ENCODE measurements at regions not wholly inside any gene's neighbourhood (a gene's known extent, or its start where the extent isn't known, plus 50 kb on each side); places are given as distances from the start of the nearest gene placed in this dataset.
A peak's percentile ranks its signal among the peaks of the same experiment; 100 is the strongest.

DNA sequence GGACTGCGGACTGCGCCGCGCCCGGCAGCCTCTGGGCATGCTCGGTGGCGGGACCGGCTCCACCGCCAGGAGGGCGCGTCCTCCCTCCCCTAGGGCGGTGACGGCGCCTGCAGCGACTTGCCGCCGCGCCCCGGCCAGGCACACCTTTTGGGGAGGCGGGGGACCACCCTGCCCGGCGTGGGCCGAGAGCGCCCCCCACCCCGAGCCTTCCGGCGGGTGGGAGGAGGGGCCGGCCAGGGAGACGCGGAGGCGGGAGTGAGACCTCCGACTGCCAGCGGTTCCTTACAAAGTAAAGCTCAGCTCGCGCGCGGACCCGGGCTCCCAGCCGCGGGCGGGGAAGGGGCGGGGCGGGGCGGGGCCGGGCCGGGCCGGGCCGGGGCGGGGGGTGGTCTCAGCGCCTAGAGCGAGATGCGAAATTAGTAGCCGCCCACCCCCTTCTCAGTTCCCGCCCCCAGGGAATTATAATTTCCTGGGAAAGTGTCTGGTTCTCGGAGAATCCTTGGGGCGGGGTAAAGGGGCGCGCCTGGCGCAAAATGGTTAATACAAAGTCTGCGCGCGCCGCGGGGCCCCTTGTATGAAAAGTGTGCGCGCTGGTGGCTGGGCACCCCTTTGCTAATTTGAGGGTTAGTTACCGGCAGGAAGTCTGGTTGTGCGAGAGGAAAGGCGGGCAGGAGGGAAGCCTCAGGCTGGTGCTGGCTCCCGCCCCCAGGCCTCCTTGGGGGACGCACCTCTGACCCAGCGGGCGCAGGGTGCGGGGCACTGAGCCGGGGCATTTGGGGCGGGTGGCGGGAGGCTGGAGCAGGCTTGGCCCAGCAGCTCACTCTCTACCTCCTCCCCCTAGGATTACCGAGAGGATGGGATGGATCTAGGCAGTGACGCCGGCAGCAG is 224.8 kb upstream of the IL12A start (continued):
- TF ChIP-seq, protein P1, sequence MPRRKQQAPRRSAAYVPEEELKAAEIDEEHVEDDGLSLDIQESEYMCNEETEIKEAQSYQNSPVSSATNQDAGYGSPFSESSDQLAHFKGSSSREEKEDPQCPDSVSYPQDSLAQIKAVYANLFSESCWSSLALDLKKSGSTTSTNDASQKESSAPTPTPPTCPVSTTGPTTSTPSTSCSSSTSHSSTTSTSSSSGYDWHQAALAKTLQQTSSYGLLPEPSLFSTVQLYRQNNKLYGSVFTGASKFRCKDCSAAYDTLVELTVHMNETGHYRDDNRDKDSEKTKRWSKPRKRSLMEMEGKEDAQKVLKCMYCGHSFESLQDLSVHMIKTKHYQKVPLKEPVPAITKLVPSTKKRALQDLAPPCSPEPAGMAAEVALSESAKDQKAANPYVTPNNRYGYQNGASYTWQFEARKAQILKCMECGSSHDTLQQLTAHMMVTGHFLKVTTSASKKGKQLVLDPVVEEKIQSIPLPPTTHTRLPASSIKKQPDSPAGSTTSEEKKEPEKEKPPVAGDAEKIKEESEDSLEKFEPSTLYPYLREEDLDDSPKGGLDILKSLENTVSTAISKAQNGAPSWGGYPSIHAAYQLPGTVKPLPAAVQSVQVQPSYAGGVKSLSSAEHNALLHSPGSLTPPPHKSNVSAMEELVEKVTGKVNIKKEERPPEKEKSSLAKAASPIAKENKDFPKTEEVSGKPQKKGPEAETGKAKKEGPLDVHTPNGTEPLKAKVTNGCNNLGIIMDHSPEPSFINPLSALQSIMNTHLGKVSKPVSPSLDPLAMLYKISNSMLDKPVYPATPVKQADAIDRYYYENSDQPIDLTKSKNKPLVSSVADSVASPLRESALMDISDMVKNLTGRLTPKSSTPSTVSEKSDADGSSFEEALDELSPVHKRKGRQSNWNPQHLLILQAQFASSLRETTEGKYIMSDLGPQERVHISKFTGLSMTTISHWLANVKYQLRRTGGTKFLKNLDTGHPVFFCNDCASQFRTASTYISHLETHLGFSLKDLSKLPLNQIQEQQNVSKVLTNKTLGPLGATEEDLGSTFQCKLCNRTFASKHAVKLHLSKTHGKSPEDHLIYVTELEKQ (tag by site-specific recombination; IDR thresholded peaks at IDR 0.05; ENCODE audit: borderline replicate concordance), result no peak
- TF ChIP-seq ZNF132 (tag by site-specific recombination; IDR thresholded peaks at IDR 0.05; ENCODE audit: borderline replicate concordance) (no peak), ZNF146 (tag by site-specific recombination; IDR thresholded peaks at IDR 0.05) (no peak), SCRT1 (tag by site-specific recombination; IDR thresholded peaks at IDR 0.05; ENCODE audit: borderline replicate concordance) (no peak), HOXA7 (CRISPR knock-in tag; IDR thresholded peaks at IDR 0.05; ENCODE audit: borderline replicate concordance) (no peak), ZBTB48 (tag by site-specific recombination; IDR thresholded peaks at IDR 0.05) (peak; percentile 45; the same call in 1 of the 2 replicates), ZNF600 (tag by site-specific recombination; IDR thresholded peaks at IDR 0.05) (peak; percentile 70), ZIC2 (tag by site-specific recombination; IDR thresholded peaks at IDR 0.05) (peak; percentile 94), ZNF768 (tag by site-specific recombination; IDR thresholded peaks at IDR 0.05) (no peak), ZNF548 (tag by site-specific recombination; IDR thresholded peaks at IDR 0.05) (no peak), KLF1 (tag by site-specific recombination; IDR thresholded peaks at IDR 0.05) (peak; percentile 96), KLF10 (tag by site-specific recombination; IDR thresholded peaks at IDR 0.05) (peak; percentile 93), PBX3 (CRISPR knock-in tag; IDR thresholded peaks at IDR 0.05) (0 out of 2 replicates have a peak, but pooled peaks have one; percentile 59), ZEB2 (tag by site-specific recombination; IDR thresholded peaks at IDR 0.05) (peak; percentile 71; the same call in 1 of the 2 replicates), PRDM1 (tag by site-specific recombination; IDR thresholded peaks at IDR 0.05) (no peak), ZNF2 (tag by site-specific recombination; IDR thresholded peaks at IDR 0.05) (peak; percentile 58; the same call in 1 of the 2 replicates), SETDB1 (IDR thresholded peaks at IDR 0.05; ENCODE audit: insufficient read length, low read length) (no peak), ZNF654 (tag by site-specific recombination; IDR thresholded peaks at IDR 0.05; ENCODE audit: low read depth) (no peak), ZBTB26 (tag by site-specific recombination; optimal IDR thresholded peaks at IDR 0.05) (peak; percentile 95), SP2 (tag by site-specific recombination; IDR thresholded peaks at IDR 0.05) (peak; percentile 68), ZNF175 (tag by site-specific recombination; IDR thresholded peaks at IDR 0.05) (no peak), ZNF423 (tag by site-specific recombination; IDR thresholded peaks at IDR 0.05) (peak; percentile 70), ZNF335 (tag by site-specific recombination; conservative IDR thresholded peaks at IDR 0.05) (peak; percentile 31), ZNF585B (tag by site-specific recombination; IDR thresholded peaks at IDR 0.05) (0 out of 2 replicates have a peak, but pooled peaks have one; percentile 2), OVOL3 (tag by site-specific recombination; IDR thresholded peaks at IDR 0.05) (peak; percentile 15; the same call in 1 of the 2 replicates), ZNF701 (tag by site-specific recombination; IDR thresholded peaks at IDR 0.05) (no peak), ZNF366 (tag by site-specific recombination; conservative IDR thresholded peaks at IDR 0.05) (peak; percentile 58)
- TF ChIP-seq, protein P2, sequence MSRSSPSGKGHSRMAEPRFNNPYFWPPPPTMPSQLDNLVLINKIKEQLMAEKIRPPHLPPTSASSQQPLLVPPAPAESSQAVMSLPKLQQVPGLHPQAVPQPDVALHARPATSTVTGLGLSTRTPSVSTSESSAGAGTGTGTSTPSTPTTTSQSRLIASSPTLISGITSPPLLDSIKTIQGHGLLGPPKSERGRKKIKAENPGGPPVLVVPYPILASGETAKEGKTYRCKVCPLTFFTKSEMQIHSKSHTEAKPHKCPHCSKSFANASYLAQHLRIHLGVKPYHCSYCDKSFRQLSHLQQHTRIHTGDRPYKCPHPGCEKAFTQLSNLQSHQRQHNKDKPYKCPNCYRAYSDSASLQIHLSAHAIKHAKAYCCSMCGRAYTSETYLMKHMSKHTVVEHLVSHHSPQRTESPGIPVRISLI (tag by site-specific recombination; IDR thresholded peaks at IDR 0.05), result no peak
- TF ChIP-seq, protein P3, sequence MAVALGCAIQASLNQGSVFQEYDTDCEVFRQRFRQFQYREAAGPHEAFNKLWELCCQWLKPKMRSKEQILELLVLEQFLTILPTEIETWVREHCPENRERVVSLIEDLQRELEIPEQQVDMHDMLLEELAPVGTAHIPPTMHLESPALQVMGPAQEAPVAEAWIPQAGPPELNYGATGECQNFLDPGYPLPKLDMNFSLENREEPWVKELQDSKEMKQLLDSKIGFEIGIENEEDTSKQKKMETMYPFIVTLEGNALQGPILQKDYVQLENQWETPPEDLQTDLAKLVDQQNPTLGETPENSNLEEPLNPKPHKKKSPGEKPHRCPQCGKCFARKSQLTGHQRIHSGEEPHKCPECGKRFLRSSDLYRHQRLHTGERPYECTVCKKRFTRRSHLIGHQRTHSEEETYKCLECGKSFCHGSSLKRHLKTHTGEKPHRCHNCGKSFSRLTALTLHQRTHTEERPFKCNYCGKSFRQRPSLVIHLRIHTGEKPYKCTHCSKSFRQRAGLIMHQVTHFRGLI (tag by site-specific recombination; IDR thresholded peaks at IDR 0.05), result peak; percentile 12; the same call in 1 of the 2 replicates
- TF ChIP-seq, protein P4, sequence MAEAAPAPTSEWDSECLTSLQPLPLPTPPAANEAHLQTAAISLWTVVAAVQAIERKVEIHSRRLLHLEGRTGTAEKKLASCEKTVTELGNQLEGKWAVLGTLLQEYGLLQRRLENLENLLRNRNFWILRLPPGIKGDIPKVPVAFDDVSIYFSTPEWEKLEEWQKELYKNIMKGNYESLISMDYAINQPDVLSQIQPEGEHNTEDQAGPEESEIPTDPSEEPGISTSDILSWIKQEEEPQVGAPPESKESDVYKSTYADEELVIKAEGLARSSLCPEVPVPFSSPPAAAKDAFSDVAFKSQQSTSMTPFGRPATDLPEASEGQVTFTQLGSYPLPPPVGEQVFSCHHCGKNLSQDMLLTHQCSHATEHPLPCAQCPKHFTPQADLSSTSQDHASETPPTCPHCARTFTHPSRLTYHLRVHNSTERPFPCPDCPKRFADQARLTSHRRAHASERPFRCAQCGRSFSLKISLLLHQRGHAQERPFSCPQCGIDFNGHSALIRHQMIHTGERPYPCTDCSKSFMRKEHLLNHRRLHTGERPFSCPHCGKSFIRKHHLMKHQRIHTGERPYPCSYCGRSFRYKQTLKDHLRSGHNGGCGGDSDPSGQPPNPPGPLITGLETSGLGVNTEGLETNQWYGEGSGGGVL (tag by site-specific recombination; IDR thresholded peaks at IDR 0.05), result peak; percentile 80

All from HEK293 (cell line).